GM19463 (cell line): ENCODE measurements at regions not wholly inside any gene's neighbourhood (a gene's known extent, or its start where the extent isn't known, plus 50 kb on each side); places are given as distances from the start of the nearest gene placed in this dataset.

Experiments used
- ATAC-seq: cut with Tn5 transposase; IDR thresholded peaks from one replicate; pipeline ENCODE4 v1.9.1; 2021; ENCODE audit warnings: mild to moderate bottlenecking, moderate library complexity; ENCODE audit not compliant: unreplicated experiment

- no peak for ATAC-seq
Observed at GRCh38 chr2:49210191-49210590, 55.9 kb upstream of the FSHR start.

- ATAC-seq: no peak
Observed at GRCh38 chr2:49207204-49207603, 52.9 kb upstream of the FSHR start.
